Pancreas (tissue), 10 donors: ENCODE measurements at regions not wholly inside any gene's neighbourhood (a gene's known extent, or its start where the extent isn't known, plus 50 kb on each side); places are given as distances from the start of the nearest gene placed in this dataset.
A peak's percentile ranks its signal among the peaks of the same experiment; 100 is the strongest.

ENCODE experiments used
- ATAC-seq, 4 donors: fragments of 200-7000 bp; cut with Tn5 transposase; one replicate each; pipeline versions ENCODE4 v1.8.0 to v1.9.1; 2020; ENCODE audit warnings: mild to moderate bottlenecking in 4 of 4, moderate library complexity in 4 of 4
- DNase-seq, 6 donors: peaks; one replicate each; pipeline ENCODE4 v3.0.0-alpha.2; 2020
- FAIRE-seq: peaks from 2 replicates; lab custom pipeline; 2012; peaks lifted over from hg19 to GRCh38; lab: Jason Lieb, UNC
- H3K27ac ChIP-seq, 4 donors: fragments of 200-600 bp; sonication (generic); 1 replicate in 3 of 4; 2 replicates in 1 of 4; pipeline versions ENCODE4 v1.5.0 to v1.8.0; 2020
- H3K27me3 ChIP-seq, 4 donors: fragments of 200-600 bp; one replicate each; pipeline ENCODE4 v1.8.0; 2021
- H3K36me3 ChIP-seq, 3 donors: fragments of 200-600 bp; sonication (generic) in 1 of 3; one replicate each; pipeline versions ENCODE4 v1.5.0 to v1.8.0; 2020 to 2021
- H3K4me1 ChIP-seq, 3 donors: fragments of 200-600 bp; one replicate each; pipeline ENCODE4 v1.8.0; 2021
- H3K4me3 ChIP-seq, 4 donors: fragments of 200-600 bp; sonication (generic) in 2 of 4; one replicate each; pipeline versions ENCODE4 v1.5.0 to v1.8.0; 2020 to 2021
- H3K9me3 ChIP-seq, 4 donors: fragments of 200-600 bp; one replicate each; pipeline ENCODE4 v1.8.0; 2021
- CTCF ChIP-seq, 4 donors: fragments of 200-600 bp; sonication (generic) in 3 of 4; IDR thresholded peaks; one replicate each; pipeline versions ENCODE4 v1.5.0 to v1.8.0; 2021; ENCODE audit warnings: antibody characterized with exemption in 4 of 4
- WGBS, 2 donors: extraction: QIAGEN DNeasy Blood & Tissue Kit; methylation state at CpG; one replicate each; pipeline ENCODE4 v1.1.7; 2013; 5-methylcytosine and 5-hydroxymethylcytosine counted together
- intact Hi-C, 3 donors: fragments of 100-400 bp; cut with DNase I; formaldehyde crosslinking; loops; one replicate each; pipeline versions ENCODE4 v1.11.1 to v1.14.2; 2022
- donor health status: healthy with polysubstance abuse.
- donor health status: DM: no; HTN: no; CAD: no; lungs with moderate emphysema.
- donor health status: DM: no; HTN: no; CAD: no.
- donor health status: control.
- donor health status: control.
- donor health status: Bipolar disorder and iron deficiency.
- donor health status: DM: yes; HTN: yes; CAD: no.
- donor health status: DM: no; HTN: no; CAD: no.
- donor health status: DM: no; HTN: no; CAD: no.
- donor health status: DM: yes; HTN: yes; CAD: no.

GRCh38 chr12:131499160-131499863, 211.6 kb upstream of the SFSWAP start:
- Histone ChIP-seq H3K4me1 (no peaks in the 10 kb centered on the region), H3K9me3 (no peaks in the 10 kb centered on the region), H3K36me3 (no peaks in the 10 kb centered on the region), H3K27me3 (peaks cover 0 to under 1% (median 0%) of the 10 kb centered on the region in 4 donors), H3K4me3 (no peak overlapping the region), H3K27ac (no peak overlapping the region)
- ATAC-seq (peak in 3 of 4 donors; percentile 29 to 63 (median 30)), FAIRE-seq (no peak), DNase-seq (no peak)
- no peak for TF ChIP-seq CTCF (IDR thresholded peaks at IDR 0.05)
- intact Hi-C loops: no loop called here
- WGBS, 2 donors: 60 to 88% methylated on average over 1 of the region's 1 CpG

DNA sequence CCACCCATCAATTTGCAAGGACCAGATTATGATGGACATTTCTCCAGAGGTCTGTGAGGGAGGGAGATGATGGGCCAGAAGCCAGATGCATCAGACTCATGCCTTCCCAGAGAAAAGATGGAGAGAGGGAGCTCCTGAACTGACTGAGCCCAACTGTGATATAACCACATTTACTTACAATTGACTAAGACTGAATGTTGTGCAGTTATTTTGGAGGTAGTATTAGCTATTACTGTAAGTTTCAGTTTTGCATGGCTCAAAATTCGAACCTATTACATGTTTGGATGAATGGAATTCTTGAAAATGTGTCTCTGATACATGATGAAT, 211.1 kb upstream of the SFSWAP start:
- WGBS, 2 donors: 21 to 26% methylated on average over 1 of the region's 1 CpG
- no peak for ATAC-seq
- Histone ChIP-seq H3K27ac (no peak overlapping the region), H3K36me3 (no peaks in the 10 kb centered on the region), H3K9me3 (no peaks in the 10 kb centered on the region), H3K27me3 (no peaks in the 10 kb centered on the region), H3K4me1 (no peaks in the 10 kb centered on the region), H3K4me3 (no peak overlapping the region)
- no peak for DNase-seq
- intact Hi-C loops: no loop called here
- no peak for TF ChIP-seq CTCF (IDR thresholded peaks at IDR 0.05)
- no peak for FAIRE-seq

- no peak for TF ChIP-seq CTCF (IDR thresholded peaks at IDR 0.05)
- intact Hi-C loops: no loop called here
- H3K36me3 ChIP-seq: no peaks in the 10 kb centered on the region
- no peak overlapping the region for H3K4me3 ChIP-seq
- no peaks in the 10 kb centered on the region for H3K9me3 ChIP-seq
- ATAC-seq (no peak), FAIRE-seq (no peak), DNase-seq (no peak)
- 69 to 80% methylated on average over 10 of the region's 10 CpGs for WGBS, 2 donors
- no peaks in the 10 kb centered on the region for H3K4me1 ChIP-seq
- H3K27ac ChIP-seq: no peak overlapping the region
- no peaks in the 10 kb centered on the region for H3K27me3 ChIP-seq
Observed at GRCh38 chr12:131500564-131500963, 210.3 kb upstream of the SFSWAP start.

GRCh38 chr12:131505561-131505960, 205.3 kb upstream of the SFSWAP start:
- Histone ChIP-seq H3K4me3 (no peak overlapping the region), H3K4me1 (no peaks in the 10 kb centered on the region), H3K27ac (no peak overlapping the region), H3K9me3 (no peaks in the 10 kb centered on the region), H3K27me3 (no peaks in the 10 kb centered on the region), H3K36me3 (no peaks in the 10 kb centered on the region)
- DNase-seq (no peak), FAIRE-seq (no peak), ATAC-seq (no peak)
- intact Hi-C loops: no loop called here
- 45 to 67% methylated on average over 9 of the region's 9 CpGs for WGBS, 2 donors
- no peak for TF ChIP-seq CTCF (IDR thresholded peaks at IDR 0.05)

- H3K9me3 ChIP-seq: no peaks in the 10 kb centered on the region
- no peak overlapping the region for H3K4me3 ChIP-seq
- H3K36me3 ChIP-seq: no peaks in the 10 kb centered on the region
- no peak for FAIRE-seq
- no peak for ATAC-seq
- TF ChIP-seq CTCF (IDR thresholded peaks at IDR 0.05): no peak
- intact Hi-C loops: no loop called here
- DNase-seq: no peak
- WGBS, 2 donors: 71 to 72% methylated on average over 6 of the region's 6 CpGs
- H3K27me3 ChIP-seq: no peaks in the 10 kb centered on the region
- H3K4me1 ChIP-seq: no peaks in the 10 kb centered on the region
- no peak overlapping the region for H3K27ac ChIP-seq
Observed at GRCh38 chr12:131506426-131506825, 204.5 kb upstream of the SFSWAP start.
